K562 (cell line): ENCODE measurements at regions not wholly inside any gene's neighbourhood (a gene's known extent, or its start where the extent isn't known, plus 50 kb on each side); places are given as distances from the start of the nearest gene placed in this dataset.

Source experiments
- CBX3 ChIP-seq, 2 experiments: IDR thresholded peaks; 1 replicate in 1 of 2; 2 replicates in 1 of 2; pipeline ENCODE4 v1.6.1; 2012; ENCODE audit warnings: inconsistent platforms in 2 of 2, low read length in 2 of 2, borderline replicate concordance in 1 of 2, control low read depth in 1 of 2
- CREB1 ChIP-seq, 2 experiments: sonication (generic) in 1 of 2; formaldehyde crosslinking in 1 of 2; IDR thresholded peaks; 2 replicates each; pipeline versions ENCODE4 v1.6.1 to v1.8.0; 2012 to 2022; ENCODE audit warnings: inconsistent platforms in 1 of 2, mild to moderate bottlenecking in 1 of 2, missing genetic modification reagents in 1 of 2, moderate library complexity in 1 of 2
- DMBX1 ChIP-seq: fragments of 250-450 bp; sonication (Bioruptor Pico); IDR thresholded peaks from 2 replicates; pipeline ENCODE4 v1.8.0; 2022; ENCODE audit warnings: inconsistent platforms, mild to moderate bottlenecking, moderate library complexity, borderline replicate concordance
- HDAC1 ChIP-seq, 2 experiments: fragments of 450-650 bp; IDR thresholded peaks; 2 replicates each; pipeline ENCODE4 v1.6.1; 2016 to 2017; ENCODE audit warnings: inconsistent platforms in 1 of 2, mild to moderate bottlenecking in 1 of 2, moderate library complexity in 1 of 2
- KLF16 ChIP-seq: IDR thresholded peaks from 2 replicates; pipeline ENCODE4 v1.6.1; 2016; ENCODE audit warnings: antibody characterized with exemption
- MAZ ChIP-seq, 2 experiments: fragments of 450-650 bp in 1 of 2; sonication (generic) in 1 of 2; formaldehyde crosslinking; IDR thresholded peaks in 1 of 2; conservative IDR thresholded peaks in 1 of 2; 2 replicates each; pipeline versions ENCODE4 v1.4.0 to v1.5.0; 2020; ENCODE audit warnings: mild to moderate bottlenecking in 1 of 2, missing genetic modification reagents in 1 of 2
- MYC ChIP-seq, 2 experiments: fragments of 250-450 bp in 1 of 2; sonication (Bioruptor Pico) in 1 of 2; IDR thresholded peaks; 2 replicates each; pipeline versions ENCODE4 v1.5.1 to v1.6.1; 2012 to 2021; ENCODE audit warnings: low read depth in 2 of 2, borderline replicate concordance in 1 of 2, improper control_type of control experiment in 1 of 2, low read length in 1 of 2, mild to moderate bottlenecking in 1 of 2, moderate library complexity in 1 of 2
- MYNN ChIP-seq, 2 experiments: sonication (generic); formaldehyde crosslinking in 1 of 2; IDR thresholded peaks; 2 replicates each; pipeline versions ENCODE4 v1.5.0 to v1.6.1; 2016 to 2020; ENCODE audit warnings: antibody characterized with exemption in 1 of 2, missing genetic modification reagents in 1 of 2
- NR3C1 ChIP-seq: sonication (generic); formaldehyde crosslinking; IDR thresholded peaks from 2 replicates; pipeline ENCODE4 v1.8.1; 2022; ENCODE audit warnings: missing genetic modification reagents
- RBM15 ChIP-seq: fragments of 200-400 bp; formaldehyde crosslinking; IDR thresholded peaks from 2 replicates; pipeline ENCODE4 v1.6.1; 2018; ENCODE audit warnings: mild to moderate bottlenecking, low read length, moderate library complexity; ENCODE audit not compliant: insufficient read depth
- SAP30 ChIP-seq: fragments of 200-600 bp; sonication (generic); IDR thresholded peaks from 2 replicates; pipeline ENCODE4 v1.6.1; 2012; ENCODE audit warnings: borderline replicate concordance, low read depth, mild to moderate bottlenecking, moderate library complexity, low read length, control low read depth, inconsistent platforms; ENCODE audit not compliant: insufficient read depth, poor library complexity, severe bottlenecking
- SMAD4 ChIP-seq: fragments of 250-450 bp; sonication (Bioruptor Pico); conservative IDR thresholded peaks from 2 replicates; pipeline ENCODE4 v1.8.0; 2021; ENCODE audit warnings: inconsistent platforms, mild to moderate bottlenecking, moderate library complexity
- XRCC5 ChIP-seq: fragments of 200-400 bp; formaldehyde crosslinking; IDR thresholded peaks from 2 replicates; pipeline ENCODE4 v1.6.1; 2017; ENCODE audit warnings: low read depth, mild to moderate bottlenecking, low read length
- ZEB2 ChIP-seq: fragments of 450-650 bp; IDR thresholded peaks from 2 replicates; pipeline ENCODE4 v1.6.1; 2016
- ZNF165 ChIP-seq: fragments of 250-450 bp; sonication (Bioruptor Pico); IDR thresholded peaks from 2 replicates; pipeline ENCODE4 v1.4.0; 2020; ENCODE audit warnings: borderline replicate concordance
- ZNF212 ChIP-seq: fragments of 450-650 bp; formaldehyde crosslinking; IDR thresholded peaks from 2 replicates; pipeline ENCODE4 v1.4.0; 2020; ENCODE audit warnings: mild to moderate bottlenecking
- ZNF263 ChIP-seq: sonication (generic); formaldehyde crosslinking; IDR thresholded peaks from 2 replicates; pipeline ENCODE4 v1.8.0; 2022; ENCODE audit warnings: mild to moderate bottlenecking, missing genetic modification reagents, borderline replicate concordance
- TF ChIP-seq, protein P1 (sequence below): fragments of 450-650 bp; formaldehyde crosslinking; IDR thresholded peaks from 2 replicates; pipeline ENCODE4 v1.4.0; 2020; ENCODE audit warnings: mild to moderate bottlenecking, moderate library complexity
- TF ChIP-seq, protein P2 (sequence below): fragments of 250-450 bp; sonication (Bioruptor Pico); IDR thresholded peaks from 2 replicates; pipeline ENCODE4 v1.8.0; 2022; ENCODE audit warnings: inconsistent platforms
- TF ChIP-seq, protein P3 (sequence below): IDR thresholded peaks from 2 replicates; pipeline ENCODE4 v1.6.1; 2014; ENCODE audit warnings: antibody characterized with exemption

DNA sequence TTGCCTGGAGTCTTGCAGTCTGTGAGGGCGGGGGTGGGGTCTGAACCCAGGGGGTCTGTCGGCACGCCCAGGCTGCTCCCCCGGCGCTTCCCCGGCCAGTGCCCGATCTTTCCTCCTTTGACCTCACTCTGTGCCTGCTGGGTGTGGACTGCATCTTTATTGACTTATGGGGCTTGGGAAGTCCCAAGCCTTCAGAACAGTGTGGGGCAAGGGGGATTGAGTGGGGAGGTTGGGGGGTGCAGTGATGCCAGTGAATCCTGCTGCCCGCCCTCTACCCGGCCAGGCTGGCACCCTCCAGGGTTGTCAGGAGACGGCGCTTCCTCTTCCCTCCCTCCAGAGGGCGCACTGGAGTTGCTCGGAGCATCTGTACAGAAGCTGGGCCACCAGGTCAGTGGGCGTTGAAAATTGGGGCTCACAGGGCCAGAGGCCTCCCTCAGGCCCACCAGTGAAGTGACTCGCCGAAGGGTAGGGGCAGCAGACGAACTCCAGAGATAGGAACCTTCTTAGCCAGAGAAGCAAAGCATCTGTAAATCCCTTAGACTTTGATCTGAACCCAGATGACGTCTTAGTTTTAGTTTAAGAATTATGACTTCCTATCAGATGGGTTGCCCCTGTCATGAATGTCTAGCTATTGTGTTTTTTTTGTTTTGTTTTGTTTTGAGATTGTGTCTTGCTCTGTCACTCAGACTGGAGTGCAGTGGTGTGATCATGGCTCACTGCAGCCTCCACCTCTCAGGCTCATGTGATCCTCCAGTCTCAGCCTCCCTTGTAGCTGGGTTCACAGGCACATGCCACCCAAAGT is 184.8 kb upstream of the CIBAR2 start (continued):
- TF ChIP-seq MYNN (IDR thresholded peaks at IDR 0.05) = 0 out of 2 replicates have a peak, but pooled peaks have one; percentile 31
- TF ChIP-seq MYNN (CRISPR knock-in tag; IDR thresholded peaks at IDR 0.05) = no peak
- no peak for TF ChIP-seq CBX3 (IDR thresholded peaks at IDR 0.05; ENCODE audit: borderline replicate concordance in 1 of 2, low read length in 2 of 2)
- TF ChIP-seq ZEB2 = no peak
- TF ChIP-seq SMAD4 (CRISPR knock-in tag) = peak; percentile 45; the same call in 1 of the 2 replicates
- 0 out of 2 replicates have a peak, but pooled peaks have one; percentile 12 for TF ChIP-seq CREB1 (IDR thresholded peaks at IDR 0.05)
- TF ChIP-seq CREB1 (CRISPR knock-in tag; IDR thresholded peaks at IDR 0.05) = no peak
- TF ChIP-seq MYC (IDR thresholded peaks at IDR 0.05; ENCODE audit: low read depth, low read length) = no peak
- no peak for TF ChIP-seq MYC (CRISPR knock-in tag; IDR thresholded peaks at IDR 0.05; ENCODE audit: borderline replicate concordance, low read depth)
- TF ChIP-seq DMBX1 = 0 out of 2 replicates have a peak, but pooled peaks have one; percentile 21
- TF ChIP-seq ZNF263 (CRISPR knock-in tag) = no peak
- no peak for TF ChIP-seq RBM15
- TF ChIP-seq, protein P1, sequence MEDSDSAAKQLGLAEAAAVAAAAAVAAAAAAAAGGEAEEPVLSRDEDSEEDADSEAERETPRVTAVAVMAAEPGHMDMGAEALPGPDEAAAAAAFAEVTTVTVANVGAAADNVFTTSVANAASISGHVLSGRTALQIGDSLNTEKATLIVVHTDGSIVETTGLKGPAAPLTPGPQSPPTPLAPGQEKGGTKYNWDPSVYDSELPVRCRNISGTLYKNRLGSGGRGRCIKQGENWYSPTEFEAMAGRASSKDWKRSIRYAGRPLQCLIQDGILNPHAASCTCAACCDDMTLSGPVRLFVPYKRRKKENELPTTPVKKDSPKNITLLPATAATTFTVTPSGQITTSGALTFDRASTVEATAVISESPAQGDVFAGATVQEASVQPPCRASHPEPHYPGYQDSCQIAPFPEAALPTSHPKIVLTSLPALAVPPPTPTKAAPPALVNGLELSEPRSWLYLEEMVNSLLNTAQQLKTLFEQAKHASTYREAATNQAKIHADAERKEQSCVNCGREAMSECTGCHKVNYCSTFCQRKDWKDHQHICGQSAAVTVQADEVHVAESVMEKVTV (CRISPR knock-in tag) = 0 out of 2 replicates have a peak, but pooled peaks have one; percentile 14
- TF ChIP-seq, protein P2, sequence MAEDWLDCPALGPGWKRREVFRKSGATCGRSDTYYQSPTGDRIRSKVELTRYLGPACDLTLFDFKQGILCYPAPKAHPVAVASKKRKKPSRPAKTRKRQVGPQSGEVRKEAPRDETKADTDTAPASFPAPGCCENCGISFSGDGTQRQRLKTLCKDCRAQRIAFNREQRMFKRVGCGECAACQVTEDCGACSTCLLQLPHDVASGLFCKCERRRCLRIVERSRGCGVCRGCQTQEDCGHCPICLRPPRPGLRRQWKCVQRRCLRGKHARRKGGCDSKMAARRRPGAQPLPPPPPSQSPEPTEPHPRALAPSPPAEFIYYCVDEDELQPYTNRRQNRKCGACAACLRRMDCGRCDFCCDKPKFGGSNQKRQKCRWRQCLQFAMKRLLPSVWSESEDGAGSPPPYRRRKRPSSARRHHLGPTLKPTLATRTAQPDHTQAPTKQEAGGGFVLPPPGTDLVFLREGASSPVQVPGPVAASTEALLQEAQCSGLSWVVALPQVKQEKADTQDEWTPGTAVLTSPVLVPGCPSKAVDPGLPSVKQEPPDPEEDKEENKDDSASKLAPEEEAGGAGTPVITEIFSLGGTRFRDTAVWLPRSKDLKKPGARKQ (CRISPR knock-in tag) = no peak
- TF ChIP-seq XRCC5 = peak; percentile 73; the same call in 1 of the 2 replicates
- TF ChIP-seq HDAC1 (IDR thresholded peaks at IDR 0.05) = peak in 1 of 2 experiments; percentile 41; a peak in 1 of 4 replicates
- TF ChIP-seq, protein P3, sequence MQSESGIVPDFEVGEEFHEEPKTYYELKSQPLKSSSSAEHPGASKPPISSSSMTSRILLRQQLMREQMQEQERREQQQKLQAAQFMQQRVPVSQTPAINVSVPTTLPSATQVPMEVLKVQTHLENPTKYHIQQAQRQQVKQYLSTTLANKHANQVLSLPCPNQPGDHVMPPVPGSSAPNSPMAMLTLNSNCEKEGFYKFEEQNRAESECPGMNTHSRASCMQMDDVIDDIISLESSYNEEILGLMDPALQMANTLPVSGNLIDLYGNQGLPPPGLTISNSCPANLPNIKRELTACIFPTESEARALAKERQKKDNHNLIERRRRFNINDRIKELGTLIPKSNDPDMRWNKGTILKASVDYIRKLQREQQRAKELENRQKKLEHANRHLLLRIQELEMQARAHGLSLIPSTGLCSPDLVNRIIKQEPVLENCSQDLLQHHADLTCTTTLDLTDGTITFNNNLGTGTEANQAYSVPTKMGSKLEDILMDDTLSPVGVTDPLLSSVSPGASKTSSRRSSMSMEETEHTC = no peak
- no peak for TF ChIP-seq NR3C1 (CRISPR knock-in tag)
- TF ChIP-seq MAZ (CRISPR knock-in tag; conservative IDR thresholded peaks at IDR 0.05 in 1 of 2, IDR thresholded peaks at IDR 0.05 in 1 of 2) = no peak
- TF ChIP-seq SAP30 = no peak
- TF ChIP-seq ZNF165 = no peak
- peak; percentile 48; the same call in 1 of the 2 replicates for TF ChIP-seq KLF16
- TF ChIP-seq ZNF212 (CRISPR knock-in tag) = no peak
